GM23248 (cell line): ENCODE measurements at regions not wholly inside any gene's neighbourhood (a gene's known extent, or its start where the extent isn't known, plus 50 kb on each side); places are given as distances from the start of the nearest gene placed in this dataset.

Source experiments
- DNase-seq: peaks from one replicate; pipeline ENCODE4 v3.0.0-alpha.2; 2015
- H2AFZ ChIP-seq: fragments of 200-600 bp; sonication (generic); 2 replicates; pipeline ENCODE4 v1.6.1; 2016; ENCODE audit warnings: antibody characterized with exemption
- H3F3A ChIP-seq: fragments of 200-600 bp; sonication (generic); 2 replicates; pipeline ENCODE4 v1.6.1; 2016; ENCODE audit warnings: mild to moderate bottlenecking, antibody characterized with exemption, mixed run types; ENCODE audit not compliant: insufficient read depth
- H3K27ac ChIP-seq: fragments of 200-600 bp; sonication (generic); 2 replicates; pipeline ENCODE4 v1.5.1; 2016; ENCODE audit warnings: mild to moderate bottlenecking
- H3K27me3 ChIP-seq: fragments of 200-600 bp; sonication (generic); replicated peaks from 2 replicates; pipeline ENCODE4 v1.6.1; 2016; ENCODE audit warnings: mild to moderate bottlenecking; ENCODE audit not compliant: insufficient read depth
- H3K36me3 ChIP-seq: fragments of 200-600 bp; sonication (generic); 2 replicates; pipeline ENCODE4 v1.6.1; 2016; ENCODE audit warnings: low read depth, mild to moderate bottlenecking
- H3K4me1 ChIP-seq: fragments of 200-600 bp; sonication (generic); 2 replicates; pipeline ENCODE4 v1.6.1; 2016; ENCODE audit warnings: mild to moderate bottlenecking; ENCODE audit not compliant: insufficient read depth
- H3K4me2 ChIP-seq: fragments of 200-600 bp; sonication (generic); one replicate; pipeline ENCODE4 v1.6.1; 2016; ENCODE audit warnings: mild to moderate bottlenecking; ENCODE audit not compliant: unreplicated experiment
- H3K4me3 ChIP-seq: fragments of 200-600 bp; sonication (generic); 2 replicates; pipeline ENCODE4 v1.5.1; 2016; ENCODE audit warnings: mild to moderate bottlenecking
- H3K79me2 ChIP-seq: fragments of 200-600 bp; sonication (generic); 2 replicates; pipeline ENCODE4 v1.6.1; 2016; ENCODE audit warnings: mild to moderate bottlenecking; ENCODE audit not compliant: insufficient read depth
- H3K9ac ChIP-seq: fragments of 200-600 bp; sonication (generic); 2 replicates; pipeline ENCODE4 v1.6.1; 2016; ENCODE audit warnings: mild to moderate bottlenecking
- H3K9me2 ChIP-seq: fragments of 200-600 bp; sonication (generic); 2 replicates; pipeline ENCODE4 v1.6.1; 2016; ENCODE audit warnings: mixed run types, mild to moderate bottlenecking, moderate library complexity; ENCODE audit not compliant: insufficient read depth
- H3K9me3 ChIP-seq: fragments of 200-600 bp; sonication (generic); one replicate; pipeline ENCODE4 v1.6.1; 2017; ENCODE audit warnings: low read depth
- H4K20me1 ChIP-seq: fragments of 200-600 bp; sonication (generic); 2 replicates; pipeline ENCODE4 v1.6.0; 2016; ENCODE audit not compliant: insufficient read depth
- EZH2 ChIP-seq: fragments of 200-600 bp; sonication (generic); IDR thresholded peaks from 2 replicates; pipeline ENCODE4 v1.6.1; 2018; ENCODE audit warnings: antibody characterized with exemption, mild to moderate bottlenecking; ENCODE audit not compliant: insufficient read depth, poor library complexity, severe bottlenecking
- EZH2phosphoT487 ChIP-seq: fragments of 200-600 bp; sonication (generic); IDR thresholded peaks from 2 replicates; pipeline ENCODE4 v1.6.1; 2018; ENCODE audit warnings: antibody characterized with exemption, moderate library complexity, mild to moderate bottlenecking, low read depth; ENCODE audit not compliant: insufficient read depth
- WGBS, 2 experiments: methylation state at CpG; one replicate each; pipeline ENCODE4 v1.1.6; 2015 to 2017; ENCODE audit warnings: low lambda C conversion rate in 2 of 2, low coverage in 1 of 2; ENCODE audit errors: missing lambda C conversion rate in 2 of 2; 5-methylcytosine and 5-hydroxymethylcytosine counted together
- in situ Hi-C: fragments of 300-500 bp; cut with MboI; formaldehyde crosslinking; loops from 2 replicates; pipeline ENCODE4 v1.15.0; 2020

DNA sequence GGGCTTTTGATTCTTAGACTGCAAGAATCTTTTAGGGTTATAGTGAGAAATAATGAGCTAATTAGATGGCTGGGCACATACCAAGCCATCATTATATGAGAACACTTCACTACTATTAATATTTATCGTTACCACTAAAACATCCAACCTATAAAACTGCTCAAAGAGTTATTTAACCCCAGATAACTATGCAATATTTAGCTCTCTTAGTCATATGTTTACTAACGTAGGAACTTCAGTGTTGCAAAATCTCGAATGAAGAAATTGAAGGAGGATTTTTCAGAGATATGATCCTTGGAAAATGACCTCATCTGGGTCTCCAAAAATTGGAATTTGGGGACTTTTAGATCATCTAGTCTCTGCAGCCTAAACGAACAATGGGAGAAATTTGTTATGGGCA lies 265.0 kb upstream of the RPS6KA3 start:
- Histone ChIP-seq H3K27ac (no peak overlapping the region), H3K79me2 (no peaks in the 10 kb centered on the region), H4K20me1 (no peaks in the 10 kb centered on the region), H3K9me3 (no peaks in the 10 kb centered on the region), H3K4me2 (no peak overlapping the region), H3K9ac (no peak overlapping the region), H2AFZ (no peak overlapping the region), H3K4me1 (peaks cover 19% of the 10 kb centered on the region), H3K27me3 (no peaks in the 10 kb centered on the region), H3K9me2 (no peaks in the 10 kb centered on the region), H3F3A (0 out of 2 replicates have a peak, but pooled peaks cover 5% of the 10 kb centered on the region), H3K4me3 (no peak overlapping the region), H3K36me3 (no peaks in the 10 kb centered on the region)
- in situ Hi-C loops: loop anchor here (10.0 to 25.0 kb wide), 2 partner anchors 831 to 943 kb away; partner anchors contain the start of gene CNKSR2
- peak; percentile 50 for DNase-seq
- TF ChIP-seq EZH2 (no peak), EZH2phosphoT487 (no peak)
- WGBS, 2 experiments: 5 to 14% methylated on average over 4 of the region's 4 CpGs

GRCh38 chrX:20530406-20530921 lies 263.8 kb upstream of the RPS6KA3 start:
- Histone ChIP-seq H3F3A (0 out of 2 replicates have a peak, but pooled peaks cover 5% of the 10 kb centered on the region), H3K27ac (no peak overlapping the region; the same call in 1 of the 2 replicates), H2AFZ (peak overlapping the region; percentile 67), H3K4me1 (peaks cover 19% of the 10 kb centered on the region), H3K9me3 (no peaks in the 10 kb centered on the region), H3K9me2 (no peaks in the 10 kb centered on the region), H3K9ac (no peak overlapping the region), H3K27me3 (no peaks in the 10 kb centered on the region), H3K4me3 (peak overlapping the region; percentile 65), H3K4me2 (peak overlapping the region; percentile 91), H3K36me3 (no peaks in the 10 kb centered on the region), H4K20me1 (no peaks in the 10 kb centered on the region), H3K79me2 (no peaks in the 10 kb centered on the region)
- TF ChIP-seq EZH2 (no peak), EZH2phosphoT487 (no peak)
- in situ Hi-C loops: loop anchor here (10.0 to 25.0 kb wide), 2 partner anchors 832 to 944 kb away; partner anchors contain the start of gene CNKSR2
- WGBS, 2 experiments: 0 to 1% methylated on average over 8 to 9 of the region's 9 CpGs
- peak; percentile 61 for DNase-seq

GRCh38 chrX:20529711-20530110 lies 263.0 kb upstream of the RPS6KA3 start:
- Histone ChIP-seq H3K36me3 (no peaks in the 10 kb centered on the region), H2AFZ (peak overlapping the region; percentile 67; the same call in 1 of the 2 replicates), H3K9me3 (no peaks in the 10 kb centered on the region), H3K27me3 (no peaks in the 10 kb centered on the region), H3K4me2 (no peak overlapping the region), H3K4me1 (peaks cover 19% of the 10 kb centered on the region), H3K9ac (no peak overlapping the region), H3K79me2 (no peaks in the 10 kb centered on the region), H3K4me3 (no peak overlapping the region), H3K9me2 (no peaks in the 10 kb centered on the region), H3K27ac (no peak overlapping the region), H4K20me1 (no peaks in the 10 kb centered on the region), H3F3A (0 out of 2 replicates have a peak, but pooled peaks cover 5% of the 10 kb centered on the region)
- TF ChIP-seq EZH2: no peak
- no peak for TF ChIP-seq EZH2phosphoT487
- 18 to 33% methylated on average over 1 of the region's 1 CpG for WGBS, 2 experiments
- in situ Hi-C loops: loop anchor here (10.0 to 25.0 kb wide), 3 partner anchors 833 to 1195 kb away; partner anchors contain the start of gene CNKSR2
- no peak for DNase-seq

DNA sequence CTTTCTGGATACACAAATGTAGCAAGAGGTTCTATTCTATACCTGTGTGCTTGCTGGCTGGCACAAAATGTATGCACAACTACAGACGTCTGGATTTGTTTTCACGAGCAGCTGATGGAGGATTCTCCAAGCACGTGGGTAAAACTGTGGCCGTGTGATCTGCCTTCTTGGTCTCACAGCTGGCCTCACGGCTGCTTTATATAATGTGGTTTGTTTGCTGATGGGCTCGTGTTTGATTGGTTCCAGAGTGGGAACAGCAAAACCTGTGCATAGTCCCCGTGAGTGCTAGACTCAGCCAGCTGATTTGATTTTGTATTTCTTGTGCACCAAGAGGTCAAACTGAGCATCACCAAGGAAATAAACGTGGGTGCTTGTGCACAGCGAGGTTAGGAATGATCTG lies 262.6 kb upstream of the RPS6KA3 start:
- Histone ChIP-seq H3K4me1 (peaks cover 19% of the 10 kb centered on the region), H3K79me2 (no peaks in the 10 kb centered on the region), H3K4me3 (no peak overlapping the region), H2AFZ (no peak overlapping the region), H3K27ac (no peak overlapping the region), H3K9me3 (no peaks in the 10 kb centered on the region), H3K27me3 (no peaks in the 10 kb centered on the region), H3K4me2 (no peak overlapping the region), H3K36me3 (no peaks in the 10 kb centered on the region), H4K20me1 (no peaks in the 10 kb centered on the region), H3K9ac (no peak overlapping the region), H3K9me2 (no peaks in the 10 kb centered on the region), H3F3A (0 out of 2 replicates have a peak, but pooled peaks cover 5% of the 10 kb centered on the region)
- DNase-seq: no peak
- TF ChIP-seq EZH2phosphoT487: no peak
- TF ChIP-seq EZH2: no peak
- WGBS, 2 experiments: 12 to 16% methylated on average over 9 of the region's 9 CpGs
- in situ Hi-C loops: loop anchor here (10.0 to 25.0 kb wide), 2 partner anchors 833 to 1196 kb away; partner anchors contain the start of gene CNKSR2
